HG03095 (cell line): ENCODE measurements at regions not wholly inside any gene's neighbourhood (a gene's known extent, or its start where the extent isn't known, plus 50 kb on each side); places are given as distances from the start of the nearest gene placed in this dataset.

Source experiments
- ATAC-seq: cut with Tn5 transposase; IDR thresholded peaks from one replicate; pipeline ENCODE4 v1.9.1; 2021; ENCODE audit warnings: moderate library complexity; ENCODE audit not compliant: unreplicated experiment

GRCh38 chr2:15034860-15035259 is 402.3 kb downstream of the LRATD1 start:
- no peak for ATAC-seq

- ATAC-seq = no peak
These were observed 406.1 kb downstream of the LRATD1 start for GRCh38 chr2:15038366-15039364.

- ATAC-seq = no peak
These were observed 408.0 kb downstream of the LRATD1 start for GRCh38 chr2:15040429-15041084.

GRCh38 chr2:15041429-15041837 is 408.9 kb downstream of the LRATD1 start:
- ATAC-seq = no peak

- ATAC-seq = no peak
These were observed 410.3 kb downstream of the LRATD1 start for GRCh38 chr2:15042801-15043217.

GRCh38 chr2:15043336-15044058 is 411.0 kb downstream of the LRATD1 start:
- no peak for ATAC-seq

- no peak for ATAC-seq
These were observed 412.5 kb downstream of the LRATD1 start for GRCh38 chr2:15045054-15045453.

- no peak for ATAC-seq
These were observed 414.7 kb downstream of the LRATD1 start for GRCh38 chr2:15047184-15047583.

GRCh38 chr2:15048000-15048399 is 415.5 kb downstream of the LRATD1 start:
- ATAC-seq = no peak

GRCh38 chr2:15049096-15049993 is 416.8 kb downstream of the LRATD1 start:
- ATAC-seq = no peak

GRCh38 chr2:15050483-15050882 is 418.0 kb downstream of the LRATD1 start:
- no peak for ATAC-seq

GRCh38 chr2:15053542-15053941 is 421.0 kb downstream of the LRATD1 start:
- ATAC-seq = no peak

GRCh38 chr2:15058015-15058720 is 425.7 kb downstream of the LRATD1 start:
- ATAC-seq = no peak

- ATAC-seq = no peak
These were observed 426.2 kb downstream of the LRATD1 start for GRCh38 chr2:15058721-15059157.

- no peak for ATAC-seq
These were observed 427.5 kb downstream of the LRATD1 start for GRCh38 chr2:15059870-15060512.

GRCh38 chr2:15061268-15061667 is 428.8 kb downstream of the LRATD1 start:
- ATAC-seq = no peak

GRCh38 chr2:15066138-15066537 is 433.6 kb downstream of the LRATD1 start:
- ATAC-seq = no peak

- ATAC-seq = no peak
These were observed 436.6 kb downstream of the LRATD1 start for GRCh38 chr2:15069149-15069548.

- no peak for ATAC-seq
These were observed 440.3 kb downstream of the LRATD1 start for GRCh38 chr2:15072836-15073235.
